ENCODE measurements at regions not wholly inside any gene's neighbourhood (a gene's known extent, or its start where the extent isn't known, plus 50 kb on each side); places are given as distances from the start of the nearest gene placed in this dataset.

DNA sequence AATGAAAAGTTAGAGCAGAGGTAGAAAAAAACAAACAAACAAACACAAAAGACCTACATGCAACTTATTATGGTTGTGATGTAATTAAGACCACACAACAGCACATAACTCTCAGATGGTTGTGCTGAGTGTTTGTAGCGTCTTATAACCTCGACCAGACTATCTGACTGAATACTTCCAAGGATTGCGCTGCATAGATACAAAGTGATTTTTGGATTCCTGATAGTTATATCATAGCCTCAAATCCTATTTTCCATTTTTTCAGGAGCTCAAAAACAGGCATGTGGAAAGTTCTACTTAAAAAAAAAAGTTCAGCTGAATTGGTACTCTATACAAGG is 236.1 kb downstream of the SPRY1 start (continued):
- TF ChIP-seq SMAD4 (CRISPR knock-in tag; IDR thresholded peaks at IDR 0.05): no peak
- TF ChIP-seq ZNF138 (CRISPR knock-in tag; conservative IDR thresholded peaks at IDR 0.05): no peak
- no peak for TF ChIP-seq CBFB (CRISPR knock-in tag; IDR thresholded peaks at IDR 0.05; ENCODE audit: low read depth)
- TF ChIP-seq, protein P1, sequence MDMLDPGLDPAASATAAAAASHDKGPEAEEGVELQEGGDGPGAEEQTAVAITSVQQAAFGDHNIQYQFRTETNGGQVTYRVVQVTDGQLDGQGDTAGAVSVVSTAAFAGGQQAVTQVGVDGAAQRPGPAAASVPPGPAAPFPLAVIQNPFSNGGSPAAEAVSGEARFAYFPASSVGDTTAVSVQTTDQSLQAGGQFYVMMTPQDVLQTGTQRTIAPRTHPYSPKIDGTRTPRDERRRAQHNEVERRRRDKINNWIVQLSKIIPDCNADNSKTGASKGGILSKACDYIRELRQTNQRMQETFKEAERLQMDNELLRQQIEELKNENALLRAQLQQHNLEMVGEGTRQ (CRISPR knock-in tag; IDR thresholded peaks at IDR 0.05): no peak
- TF ChIP-seq, protein P2, sequence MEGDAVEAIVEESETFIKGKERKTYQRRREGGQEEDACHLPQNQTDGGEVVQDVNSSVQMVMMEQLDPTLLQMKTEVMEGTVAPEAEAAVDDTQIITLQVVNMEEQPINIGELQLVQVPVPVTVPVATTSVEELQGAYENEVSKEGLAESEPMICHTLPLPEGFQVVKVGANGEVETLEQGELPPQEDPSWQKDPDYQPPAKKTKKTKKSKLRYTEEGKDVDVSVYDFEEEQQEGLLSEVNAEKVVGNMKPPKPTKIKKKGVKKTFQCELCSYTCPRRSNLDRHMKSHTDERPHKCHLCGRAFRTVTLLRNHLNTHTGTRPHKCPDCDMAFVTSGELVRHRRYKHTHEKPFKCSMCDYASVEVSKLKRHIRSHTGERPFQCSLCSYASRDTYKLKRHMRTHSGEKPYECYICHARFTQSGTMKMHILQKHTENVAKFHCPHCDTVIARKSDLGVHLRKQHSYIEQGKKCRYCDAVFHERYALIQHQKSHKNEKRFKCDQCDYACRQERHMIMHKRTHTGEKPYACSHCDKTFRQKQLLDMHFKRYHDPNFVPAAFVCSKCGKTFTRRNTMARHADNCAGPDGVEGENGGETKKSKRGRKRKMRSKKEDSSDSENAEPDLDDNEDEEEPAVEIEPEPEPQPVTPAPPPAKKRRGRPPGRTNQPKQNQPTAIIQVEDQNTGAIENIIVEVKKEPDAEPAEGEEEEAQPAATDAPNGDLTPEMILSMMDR (IDR thresholded peaks at IDR 0.05): no peak

DNA sequence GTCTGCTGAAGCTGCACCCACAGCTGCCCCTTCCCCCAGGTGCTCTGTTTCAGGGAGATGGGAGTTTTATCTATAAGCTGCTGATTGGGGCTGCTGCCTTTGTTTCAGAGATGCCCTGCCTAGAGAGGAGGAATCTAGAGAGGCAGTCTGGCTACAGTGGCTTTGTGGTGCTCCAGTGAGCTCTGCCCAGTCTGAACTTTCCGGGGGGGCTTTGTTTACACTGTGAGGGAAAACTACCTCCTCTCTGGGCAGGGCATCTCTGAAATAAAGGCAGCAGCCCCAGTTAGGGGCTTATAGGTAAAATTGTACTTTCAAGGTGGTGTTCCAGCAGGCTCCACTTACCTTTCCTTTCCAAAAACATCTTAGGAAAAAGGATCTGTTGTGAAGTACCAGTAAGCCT is 242.2 kb downstream of the SPRY1 start:
- H3K27me3 Mint-ChIP-seq (ENCODE audit: low read depth): 0 out of 2 replicates have a peak, but pooled peaks cover 3% of the 10 kb centered on the region
- ATAC-seq (no peak), DNase-seq (ENCODE audit: low spot score) (no peak)
- ChIA-PET CTCF (no interaction called here), POLR2A (no interaction called here)
- no peak overlapping the region for H3K4me3 Mint-ChIP-seq
- peaks cover 13% of the 10 kb centered on the region for H3K4me1 Mint-ChIP-seq
- H3K36me3 Mint-ChIP-seq: no peaks in the 10 kb centered on the region
- peaks cover 45% of the 10 kb centered on the region for H3K9me3 Mint-ChIP-seq
- no peak overlapping the region for H3K27ac Mint-ChIP-seq
- TF ChIP-seq FOXJ3 (CRISPR knock-in tag; IDR thresholded peaks at IDR 0.05; ENCODE audit: borderline replicate concordance) (no peak), MYBL2 (CRISPR knock-in tag; IDR thresholded peaks at IDR 0.05) (no peak), ZNF416 (CRISPR knock-in tag; IDR thresholded peaks at IDR 0.05) (no peak), RELA (CRISPR knock-in tag; IDR thresholded peaks at IDR 0.05; ENCODE audit: borderline replicate concordance) (no peak), GTF2I (CRISPR knock-in tag; conservative IDR thresholded peaks at IDR 0.05) (no peak), TEAD1 (CRISPR knock-in tag; IDR thresholded peaks at IDR 0.05) (no peak), ESRRA (CRISPR knock-in tag; IDR thresholded peaks at IDR 0.05; ENCODE audit: borderline replicate concordance) (no peak), CREM (CRISPR knock-in tag; IDR thresholded peaks at IDR 0.05) (no peak), SP1 (CRISPR knock-in tag; conservative IDR thresholded peaks at IDR 0.05) (no peak), IRF2 (CRISPR knock-in tag; IDR thresholded peaks at IDR 0.05; ENCODE audit: borderline replicate concordance, low read depth) (no peak)
- TF ChIP-seq, protein P3, sequence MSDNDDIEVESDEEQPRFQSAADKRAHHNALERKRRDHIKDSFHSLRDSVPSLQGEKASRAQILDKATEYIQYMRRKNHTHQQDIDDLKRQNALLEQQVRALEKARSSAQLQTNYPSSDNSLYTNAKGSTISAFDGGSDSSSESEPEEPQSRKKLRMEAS (CRISPR knock-in tag; IDR thresholded peaks at IDR 0.05): no peak
- TF ChIP-seq, protein P4, sequence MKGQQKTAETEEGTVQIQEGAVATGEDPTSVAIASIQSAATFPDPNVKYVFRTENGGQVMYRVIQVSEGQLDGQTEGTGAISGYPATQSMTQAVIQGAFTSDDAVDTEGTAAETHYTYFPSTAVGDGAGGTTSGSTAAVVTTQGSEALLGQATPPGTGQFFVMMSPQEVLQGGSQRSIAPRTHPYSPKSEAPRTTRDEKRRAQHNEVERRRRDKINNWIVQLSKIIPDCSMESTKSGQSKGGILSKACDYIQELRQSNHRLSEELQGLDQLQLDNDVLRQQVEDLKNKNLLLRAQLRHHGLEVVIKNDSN (CRISPR knock-in tag; IDR thresholded peaks at IDR 0.05): no peak
- TF ChIP-seq, protein P5, sequence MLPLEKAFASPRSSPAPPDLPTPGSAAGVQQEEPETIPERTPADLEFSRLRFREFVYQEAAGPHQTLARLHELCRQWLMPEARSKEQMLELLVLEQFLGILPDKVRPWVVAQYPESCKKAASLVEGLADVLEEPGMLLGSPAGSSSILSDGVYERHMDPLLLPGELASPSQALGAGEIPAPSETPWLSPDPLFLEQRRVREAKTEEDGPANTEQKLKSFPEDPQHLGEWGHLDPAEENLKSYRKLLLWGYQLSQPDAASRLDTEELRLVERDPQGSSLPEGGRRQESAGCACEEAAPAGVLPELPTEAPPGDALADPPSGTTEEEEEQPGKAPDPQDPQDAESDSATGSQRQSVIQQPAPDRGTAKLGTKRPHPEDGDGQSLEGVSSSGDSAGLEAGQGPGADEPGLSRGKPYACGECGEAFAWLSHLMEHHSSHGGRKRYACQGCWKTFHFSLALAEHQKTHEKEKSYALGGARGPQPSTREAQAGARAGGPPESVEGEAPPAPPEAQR (CRISPR knock-in tag; IDR thresholded peaks at IDR 0.05): no peak
- TF ChIP-seq, protein P6, sequence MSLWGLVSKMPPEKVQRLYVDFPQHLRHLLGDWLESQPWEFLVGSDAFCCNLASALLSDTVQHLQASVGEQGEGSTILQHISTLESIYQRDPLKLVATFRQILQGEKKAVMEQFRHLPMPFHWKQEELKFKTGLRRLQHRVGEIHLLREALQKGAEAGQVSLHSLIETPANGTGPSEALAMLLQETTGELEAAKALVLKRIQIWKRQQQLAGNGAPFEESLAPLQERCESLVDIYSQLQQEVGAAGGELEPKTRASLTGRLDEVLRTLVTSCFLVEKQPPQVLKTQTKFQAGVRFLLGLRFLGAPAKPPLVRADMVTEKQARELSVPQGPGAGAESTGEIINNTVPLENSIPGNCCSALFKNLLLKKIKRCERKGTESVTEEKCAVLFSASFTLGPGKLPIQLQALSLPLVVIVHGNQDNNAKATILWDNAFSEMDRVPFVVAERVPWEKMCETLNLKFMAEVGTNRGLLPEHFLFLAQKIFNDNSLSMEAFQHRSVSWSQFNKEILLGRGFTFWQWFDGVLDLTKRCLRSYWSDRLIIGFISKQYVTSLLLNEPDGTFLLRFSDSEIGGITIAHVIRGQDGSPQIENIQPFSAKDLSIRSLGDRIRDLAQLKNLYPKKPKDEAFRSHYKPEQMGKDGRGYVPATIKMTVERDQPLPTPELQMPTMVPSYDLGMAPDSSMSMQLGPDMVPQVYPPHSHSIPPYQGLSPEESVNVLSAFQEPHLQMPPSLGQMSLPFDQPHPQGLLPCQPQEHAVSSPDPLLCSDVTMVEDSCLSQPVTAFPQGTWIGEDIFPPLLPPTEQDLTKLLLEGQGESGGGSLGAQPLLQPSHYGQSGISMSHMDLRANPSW (CRISPR knock-in tag; conservative IDR thresholded peaks at IDR 0.05; ENCODE audit: low read depth): no peak
- TF ChIP-seq, protein P7, sequence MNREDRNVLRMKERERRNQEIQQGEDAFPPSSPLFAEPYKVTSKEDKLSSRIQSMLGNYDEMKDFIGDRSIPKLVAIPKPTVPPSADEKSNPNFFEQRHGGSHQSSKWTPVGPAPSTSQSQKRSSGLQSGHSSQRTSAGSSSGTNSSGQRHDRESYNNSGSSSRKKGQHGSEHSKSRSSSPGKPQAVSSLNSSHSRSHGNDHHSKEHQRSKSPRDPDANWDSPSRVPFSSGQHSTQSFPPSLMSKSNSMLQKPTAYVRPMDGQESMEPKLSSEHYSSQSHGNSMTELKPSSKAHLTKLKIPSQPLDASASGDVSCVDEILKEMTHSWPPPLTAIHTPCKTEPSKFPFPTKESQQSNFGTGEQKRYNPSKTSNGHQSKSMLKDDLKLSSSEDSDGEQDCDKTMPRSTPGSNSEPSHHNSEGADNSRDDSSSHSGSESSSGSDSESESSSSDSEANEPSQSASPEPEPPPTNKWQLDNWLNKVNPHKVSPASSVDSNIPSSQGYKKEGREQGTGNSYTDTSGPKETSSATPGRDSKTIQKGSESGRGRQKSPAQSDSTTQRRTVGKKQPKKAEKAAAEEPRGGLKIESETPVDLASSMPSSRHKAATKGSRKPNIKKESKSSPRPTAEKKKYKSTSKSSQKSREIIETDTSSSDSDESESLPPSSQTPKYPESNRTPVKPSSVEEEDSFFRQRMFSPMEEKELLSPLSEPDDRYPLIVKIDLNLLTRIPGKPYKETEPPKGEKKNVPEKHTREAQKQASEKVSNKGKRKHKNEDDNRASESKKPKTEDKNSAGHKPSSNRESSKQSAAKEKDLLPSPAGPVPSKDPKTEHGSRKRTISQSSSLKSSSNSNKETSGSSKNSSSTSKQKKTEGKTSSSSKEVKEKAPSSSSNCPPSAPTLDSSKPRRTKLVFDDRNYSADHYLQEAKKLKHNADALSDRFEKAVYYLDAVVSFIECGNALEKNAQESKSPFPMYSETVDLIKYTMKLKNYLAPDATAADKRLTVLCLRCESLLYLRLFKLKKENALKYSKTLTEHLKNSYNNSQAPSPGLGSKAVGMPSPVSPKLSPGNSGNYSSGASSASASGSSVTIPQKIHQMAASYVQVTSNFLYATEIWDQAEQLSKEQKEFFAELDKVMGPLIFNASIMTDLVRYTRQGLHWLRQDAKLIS (CRISPR knock-in tag; IDR thresholded peaks at IDR 0.05; ENCODE audit: borderline replicate concordance): no peak
- TF ChIP-seq, protein P8, sequence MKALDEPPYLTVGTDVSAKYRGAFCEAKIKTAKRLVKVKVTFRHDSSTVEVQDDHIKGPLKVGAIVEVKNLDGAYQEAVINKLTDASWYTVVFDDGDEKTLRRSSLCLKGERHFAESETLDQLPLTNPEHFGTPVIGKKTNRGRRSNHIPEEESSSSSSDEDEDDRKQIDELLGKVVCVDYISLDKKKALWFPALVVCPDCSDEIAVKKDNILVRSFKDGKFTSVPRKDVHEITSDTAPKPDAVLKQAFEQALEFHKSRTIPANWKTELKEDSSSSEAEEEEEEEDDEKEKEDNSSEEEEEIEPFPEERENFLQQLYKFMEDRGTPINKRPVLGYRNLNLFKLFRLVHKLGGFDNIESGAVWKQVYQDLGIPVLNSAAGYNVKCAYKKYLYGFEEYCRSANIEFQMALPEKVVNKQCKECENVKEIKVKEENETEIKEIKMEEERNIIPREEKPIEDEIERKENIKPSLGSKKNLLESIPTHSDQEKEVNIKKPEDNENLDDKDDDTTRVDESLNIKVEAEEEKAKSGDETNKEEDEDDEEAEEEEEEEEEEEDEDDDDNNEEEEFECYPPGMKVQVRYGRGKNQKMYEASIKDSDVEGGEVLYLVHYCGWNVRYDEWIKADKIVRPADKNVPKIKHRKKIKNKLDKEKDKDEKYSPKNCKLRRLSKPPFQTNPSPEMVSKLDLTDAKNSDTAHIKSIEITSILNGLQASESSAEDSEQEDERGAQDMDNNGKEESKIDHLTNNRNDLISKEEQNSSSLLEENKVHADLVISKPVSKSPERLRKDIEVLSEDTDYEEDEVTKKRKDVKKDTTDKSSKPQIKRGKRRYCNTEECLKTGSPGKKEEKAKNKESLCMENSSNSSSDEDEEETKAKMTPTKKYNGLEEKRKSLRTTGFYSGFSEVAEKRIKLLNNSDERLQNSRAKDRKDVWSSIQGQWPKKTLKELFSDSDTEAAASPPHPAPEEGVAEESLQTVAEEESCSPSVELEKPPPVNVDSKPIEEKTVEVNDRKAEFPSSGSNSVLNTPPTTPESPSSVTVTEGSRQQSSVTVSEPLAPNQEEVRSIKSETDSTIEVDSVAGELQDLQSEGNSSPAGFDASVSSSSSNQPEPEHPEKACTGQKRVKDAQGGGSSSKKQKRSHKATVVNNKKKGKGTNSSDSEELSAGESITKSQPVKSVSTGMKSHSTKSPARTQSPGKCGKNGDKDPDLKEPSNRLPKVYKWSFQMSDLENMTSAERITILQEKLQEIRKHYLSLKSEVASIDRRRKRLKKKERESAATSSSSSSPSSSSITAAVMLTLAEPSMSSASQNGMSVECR (CRISPR knock-in tag; IDR thresholded peaks at IDR 0.05; ENCODE audit: borderline replicate concordance): no peak

Data from WTC11 (cell line).